ENCODE measurements at regions not wholly inside any gene's neighbourhood (a gene's known extent, or its start where the extent isn't known, plus 50 kb on each side); places are given as distances from the start of the nearest gene placed in this dataset.

- TF ChIP-seq, protein P1, sequence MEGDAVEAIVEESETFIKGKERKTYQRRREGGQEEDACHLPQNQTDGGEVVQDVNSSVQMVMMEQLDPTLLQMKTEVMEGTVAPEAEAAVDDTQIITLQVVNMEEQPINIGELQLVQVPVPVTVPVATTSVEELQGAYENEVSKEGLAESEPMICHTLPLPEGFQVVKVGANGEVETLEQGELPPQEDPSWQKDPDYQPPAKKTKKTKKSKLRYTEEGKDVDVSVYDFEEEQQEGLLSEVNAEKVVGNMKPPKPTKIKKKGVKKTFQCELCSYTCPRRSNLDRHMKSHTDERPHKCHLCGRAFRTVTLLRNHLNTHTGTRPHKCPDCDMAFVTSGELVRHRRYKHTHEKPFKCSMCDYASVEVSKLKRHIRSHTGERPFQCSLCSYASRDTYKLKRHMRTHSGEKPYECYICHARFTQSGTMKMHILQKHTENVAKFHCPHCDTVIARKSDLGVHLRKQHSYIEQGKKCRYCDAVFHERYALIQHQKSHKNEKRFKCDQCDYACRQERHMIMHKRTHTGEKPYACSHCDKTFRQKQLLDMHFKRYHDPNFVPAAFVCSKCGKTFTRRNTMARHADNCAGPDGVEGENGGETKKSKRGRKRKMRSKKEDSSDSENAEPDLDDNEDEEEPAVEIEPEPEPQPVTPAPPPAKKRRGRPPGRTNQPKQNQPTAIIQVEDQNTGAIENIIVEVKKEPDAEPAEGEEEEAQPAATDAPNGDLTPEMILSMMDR (IDR thresholded peaks at IDR 0.05): no peak
- TF ChIP-seq POLR2A (IDR thresholded peaks at IDR 0.05): no peak
These were observed 520.0 kb upstream of the CLINT1 start for GRCh38 chr5:158378931-158379330.
